Gastroesophageal sphincter (tissue), 4 donors: ENCODE measurements at regions not wholly inside any gene's neighbourhood (a gene's known extent, or its start where the extent isn't known, plus 50 kb on each side); places are given as distances from the start of the nearest gene placed in this dataset.

Experiments used
- ATAC-seq: fragments of 150-250 bp; one replicate; pipeline ENCODE4 v1.9.1; 2016; ENCODE audit warnings: mild to moderate bottlenecking, moderate library complexity
- H3K27ac ChIP-seq, 4 donors: fragments of 200-600 bp; sonication (generic) in 3 of 4; 1 replicate in 3 of 4; 2 replicates in 1 of 4; pipeline ENCODE4 v1.5.1; 2016 to 2019
- H3K27me3 ChIP-seq: fragments of 200-600 bp; sonication (generic); one replicate; pipeline ENCODE4 v1.5.1; 2019
- H3K36me3 ChIP-seq, 2 donors: fragments of 200-600 bp; sonication (generic); one replicate each; pipeline ENCODE4 v1.5.1; 2019; ENCODE audit warnings: control low read depth in 1 of 2
- H3K4me1 ChIP-seq, 3 donors: fragments of 200-600 bp; sonication (generic); 1 replicate in 2 of 3; 2 replicates in 1 of 3; pipeline ENCODE4 v1.5.1; 2016 to 2019; ENCODE audit warnings: control low read depth in 2 of 3
- H3K4me3 ChIP-seq, 2 donors: fragments of 200-600 bp; sonication (generic); one replicate each; pipeline ENCODE4 v1.5.1; 2019; ENCODE audit warnings: mild to moderate bottlenecking in 1 of 2, moderate library complexity in 1 of 2
- H3K9me3 ChIP-seq, 3 donors: fragments of 200-600 bp; sonication (generic); one replicate each; pipeline ENCODE4 v1.5.1; 2017 to 2019; ENCODE audit warnings: control low read depth in 2 of 3
- EP300 ChIP-seq: sonication (generic); formaldehyde crosslinking; IDR thresholded peaks from one replicate; pipeline ENCODE4 v1.6.1; 2017; ENCODE audit warnings: antibody characterized with exemption, mild to moderate bottlenecking
- POLR2A ChIP-seq, 2 donors: fragments of 450-650 bp; IDR thresholded peaks; one replicate each; pipeline ENCODE4 v1.6.1; 2017; ENCODE audit warnings: antibody characterized with exemption in 2 of 2, mild to moderate bottlenecking in 2 of 2, moderate library complexity in 1 of 2
- POLR2AphosphoS5 ChIP-seq: sonication (generic); formaldehyde crosslinking; IDR thresholded peaks from one replicate; pipeline ENCODE4 v1.6.1; 2017; ENCODE audit warnings: antibody characterized with exemption
- WGBS, 2 donors: methylation state at CpG; one replicate each; pipeline ENCODE4 v1.1.5; 2018; ENCODE audit warnings: low coverage in 1 of 2; 5-methylcytosine and 5-hydroxymethylcytosine counted together
- TF ChIP-seq, protein P1 (sequence below), 4 experiments: fragments of 200-600 bp in 2 of 4; fragments of 450-650 bp in 2 of 4; sonication (generic) in 1 of 4; IDR thresholded peaks; one replicate each; pipeline ENCODE4 v1.5.1; 2017 to 2019; ENCODE audit warnings: antibody characterized with exemption in 4 of 4, mild to moderate bottlenecking in 2 of 4, moderate library complexity in 2 of 4

DNA sequence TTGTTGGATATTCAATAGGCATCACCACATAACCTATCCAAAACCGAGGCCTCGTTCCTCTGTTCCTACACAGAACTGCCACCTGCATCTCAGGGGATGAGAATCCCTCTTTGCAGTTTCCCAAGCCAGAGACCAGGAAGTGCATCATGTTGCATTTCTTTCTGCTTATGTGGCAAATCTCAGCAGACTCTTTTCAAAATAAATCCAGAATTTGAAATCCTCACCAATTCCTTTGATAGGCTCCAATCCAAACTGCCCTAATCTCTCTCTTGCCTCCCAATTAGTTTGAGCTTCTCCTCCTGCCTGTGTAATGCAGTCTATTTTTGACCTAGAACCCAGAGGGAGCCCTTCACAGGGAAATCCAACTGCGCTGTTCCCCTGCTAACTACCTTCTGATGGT lies 215.5 kb downstream of the RNF144A start:
- no peaks in the 10 kb centered on the region for H3K4me1 ChIP-seq

DNA sequence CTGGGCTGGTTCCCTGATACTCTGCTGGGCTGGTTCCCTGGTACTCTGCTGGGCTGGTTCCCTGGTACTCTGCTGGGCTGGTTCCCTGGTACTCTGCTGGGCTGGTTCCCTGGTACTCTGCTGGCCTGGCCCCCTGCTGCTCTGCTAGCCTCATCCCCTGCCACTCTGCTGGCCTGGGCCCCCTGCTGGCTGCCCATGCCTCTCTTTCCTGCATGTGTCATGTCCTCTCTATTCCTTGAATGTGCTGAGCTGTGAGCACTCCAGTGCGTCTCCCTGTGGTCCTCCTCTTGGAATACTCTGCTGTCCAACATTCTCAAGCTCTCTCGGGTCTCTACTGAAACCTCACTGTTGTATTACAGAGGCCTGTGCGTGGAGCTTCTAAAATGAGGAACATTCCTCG lies 216.3 kb downstream of the RNF144A start:
- 89 to 100% methylated on average over 3 to 4 of the region's 4 CpGs for WGBS, 2 donors
- no peak for TF ChIP-seq EP300
- no peak for TF ChIP-seq POLR2A (IDR thresholded peaks at IDR 0.05)
- no peak for TF ChIP-seq POLR2AphosphoS5
- TF ChIP-seq, protein P1, sequence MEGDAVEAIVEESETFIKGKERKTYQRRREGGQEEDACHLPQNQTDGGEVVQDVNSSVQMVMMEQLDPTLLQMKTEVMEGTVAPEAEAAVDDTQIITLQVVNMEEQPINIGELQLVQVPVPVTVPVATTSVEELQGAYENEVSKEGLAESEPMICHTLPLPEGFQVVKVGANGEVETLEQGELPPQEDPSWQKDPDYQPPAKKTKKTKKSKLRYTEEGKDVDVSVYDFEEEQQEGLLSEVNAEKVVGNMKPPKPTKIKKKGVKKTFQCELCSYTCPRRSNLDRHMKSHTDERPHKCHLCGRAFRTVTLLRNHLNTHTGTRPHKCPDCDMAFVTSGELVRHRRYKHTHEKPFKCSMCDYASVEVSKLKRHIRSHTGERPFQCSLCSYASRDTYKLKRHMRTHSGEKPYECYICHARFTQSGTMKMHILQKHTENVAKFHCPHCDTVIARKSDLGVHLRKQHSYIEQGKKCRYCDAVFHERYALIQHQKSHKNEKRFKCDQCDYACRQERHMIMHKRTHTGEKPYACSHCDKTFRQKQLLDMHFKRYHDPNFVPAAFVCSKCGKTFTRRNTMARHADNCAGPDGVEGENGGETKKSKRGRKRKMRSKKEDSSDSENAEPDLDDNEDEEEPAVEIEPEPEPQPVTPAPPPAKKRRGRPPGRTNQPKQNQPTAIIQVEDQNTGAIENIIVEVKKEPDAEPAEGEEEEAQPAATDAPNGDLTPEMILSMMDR (IDR thresholded peaks at IDR 0.05), result no peak
- no peaks in the 10 kb centered on the region for H3K27me3 ChIP-seq
- no peak overlapping the region for H3K27ac ChIP-seq
- no peak overlapping the region for H3K4me3 ChIP-seq
- no peaks in the 10 kb centered on the region for H3K4me1 ChIP-seq
- no peaks in the 10 kb centered on the region for H3K36me3 ChIP-seq
- no peak for ATAC-seq
- no peaks in the 10 kb centered on the region for H3K9me3 ChIP-seq

More for the DNA sequence above, 215.5 kb downstream of the RNF144A start:
- H3K4me3 ChIP-seq, result no peak overlapping the region
- no peak for TF ChIP-seq POLR2AphosphoS5
- no peak for TF ChIP-seq POLR2A (IDR thresholded peaks at IDR 0.05)
- no peak for TF ChIP-seq EP300
- TF ChIP-seq, protein P1 (IDR thresholded peaks at IDR 0.05), result no peak
- ATAC-seq, result no peak
- H3K27me3 ChIP-seq, result no peaks in the 10 kb centered on the region
- H3K36me3 ChIP-seq, result no peaks in the 10 kb centered on the region
- H3K27ac ChIP-seq, result no peak overlapping the region
- H3K9me3 ChIP-seq, result no peaks in the 10 kb centered on the region
- WGBS, 2 donors, result 93 to 100% methylated on average over 2 to 3 of the region's 3 CpGs

DNA sequence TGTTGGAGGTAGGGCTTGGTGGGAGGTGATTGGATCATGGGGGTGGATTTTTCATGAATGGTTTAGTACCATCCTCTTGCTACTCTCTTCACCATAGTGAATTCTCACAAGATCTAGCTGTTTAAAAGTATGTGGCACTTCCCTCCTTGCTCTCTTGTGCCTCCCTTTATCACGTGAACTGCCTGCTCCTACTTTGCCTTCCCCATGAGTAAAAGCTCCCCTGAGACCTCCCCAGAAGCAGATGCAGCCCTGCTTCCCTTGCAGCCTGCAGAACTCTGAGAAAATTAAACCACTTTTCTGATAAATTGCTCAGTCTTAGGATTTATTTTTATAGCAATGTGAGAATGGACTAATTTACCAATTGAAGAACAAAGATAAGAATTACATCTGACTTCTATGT lies 223.1 kb downstream of the RNF144A start:
- Histone ChIP-seq H3K36me3 (no peaks in the 10 kb centered on the region), H3K4me3 (no peak overlapping the region), H3K4me1 (no peaks in the 10 kb centered on the region), H3K9me3 (peaks cover 0 to 6% (median 0%) of the 10 kb centered on the region in 3 donors), H3K27me3 (no peaks in the 10 kb centered on the region), H3K27ac (no peak overlapping the region)
- WGBS, 2 donors, result 60% methylated on average over 1 of the region's 1 CpG; no CpG with 5 or more reads in 1 of the 2 donors
- no peak for ATAC-seq
- TF ChIP-seq, protein P1 (IDR thresholded peaks at IDR 0.05), result no peak
- TF ChIP-seq POLR2AphosphoS5 (no peak), POLR2A (IDR thresholded peaks at IDR 0.05) (no peak), EP300 (no peak)

DNA sequence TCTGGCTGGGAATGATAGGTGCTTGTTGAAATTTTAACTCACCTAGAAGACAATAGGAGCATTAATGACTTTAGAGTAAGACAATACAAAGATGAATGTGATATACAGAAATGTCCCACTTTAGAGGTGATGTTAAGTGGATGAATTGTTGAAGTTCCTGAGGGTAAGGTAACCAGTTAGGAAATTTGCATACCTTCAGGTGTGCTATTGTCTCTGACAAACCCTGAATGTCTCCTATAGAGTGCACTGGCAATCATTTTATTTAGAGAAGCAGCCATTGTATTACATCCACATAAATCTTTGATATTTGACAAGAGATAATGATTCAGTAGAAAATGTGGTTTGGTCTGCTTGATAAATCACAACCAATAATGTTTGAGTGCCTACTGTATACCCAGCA lies 228.5 kb downstream of the RNF144A start:
- Histone ChIP-seq H3K9me3 (peaks cover 0 to 6% (median 0%) of the 10 kb centered on the region in 3 donors), H3K27ac (no peak overlapping the region), H3K4me1 (no peaks in the 10 kb centered on the region), H3K36me3 (no peaks in the 10 kb centered on the region), H3K4me3 (no peak overlapping the region), H3K27me3 (no peaks in the 10 kb centered on the region)
- TF ChIP-seq POLR2AphosphoS5 (no peak), POLR2A (IDR thresholded peaks at IDR 0.05) (no peak), EP300 (no peak)
- TF ChIP-seq, protein P1 (IDR thresholded peaks at IDR 0.05), result no peak
- ATAC-seq, result no peak

DNA sequence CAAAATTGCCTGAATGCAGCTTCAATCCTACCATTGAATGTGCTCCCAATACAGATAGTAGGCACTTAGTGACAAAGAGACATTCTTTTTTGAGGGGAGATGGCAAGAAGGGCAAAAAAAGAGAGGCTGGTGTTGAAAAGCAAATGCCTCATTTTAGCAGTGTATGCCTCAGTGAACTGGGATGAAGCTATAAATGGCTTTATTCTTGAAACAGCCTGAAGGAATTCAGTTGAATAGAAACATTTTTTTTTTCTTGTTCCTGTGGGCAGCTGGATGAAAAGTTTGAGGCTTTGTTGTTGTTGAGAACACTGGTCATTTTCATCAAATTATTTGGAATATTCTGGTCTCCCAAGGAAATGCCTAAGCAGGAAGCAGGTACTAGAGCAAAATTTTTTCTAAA lies 228.9 kb downstream of the RNF144A start:
- no peaks in the 10 kb centered on the region for H3K4me1 ChIP-seq
- no peak for ATAC-seq

More for the DNA sequence above, 228.9 kb downstream of the RNF144A start:
- Histone ChIP-seq H3K9me3 (peaks cover 0 to 9% (median 0%) of the 10 kb centered on the region in 3 donors), H3K27ac (no peak overlapping the region), H3K4me3 (no peak overlapping the region), H3K27me3 (no peaks in the 10 kb centered on the region), H3K36me3 (no peaks in the 10 kb centered on the region)
- no peak for TF ChIP-seq POLR2A (IDR thresholded peaks at IDR 0.05)
- TF ChIP-seq, protein P1 (IDR thresholded peaks at IDR 0.05), result no peak
- no peak for TF ChIP-seq EP300
- no peak for TF ChIP-seq POLR2AphosphoS5
